ENCODE measurements at regions not wholly inside any gene's neighbourhood (a gene's known extent, or its start where the extent isn't known, plus 50 kb on each side); places are given as distances from the start of the nearest gene placed in this dataset.
"Not testable (repeated sequence)": the region's sequence is repeated elsewhere in the genome, so short reads cannot be mapped to it uniquely, and the experiment has no call there.

GRCh38 chr2:109707281-109708147, 86.6 kb upstream of the RGPD5 start:
- TF ChIP-seq CTCF (conservative IDR thresholded peaks at IDR 0.05) (no peak), ZFX (IDR thresholded peaks at IDR 0.05) (no peak)
- H3K27ac ChIP-seq: no peak overlapping the region

DNA sequence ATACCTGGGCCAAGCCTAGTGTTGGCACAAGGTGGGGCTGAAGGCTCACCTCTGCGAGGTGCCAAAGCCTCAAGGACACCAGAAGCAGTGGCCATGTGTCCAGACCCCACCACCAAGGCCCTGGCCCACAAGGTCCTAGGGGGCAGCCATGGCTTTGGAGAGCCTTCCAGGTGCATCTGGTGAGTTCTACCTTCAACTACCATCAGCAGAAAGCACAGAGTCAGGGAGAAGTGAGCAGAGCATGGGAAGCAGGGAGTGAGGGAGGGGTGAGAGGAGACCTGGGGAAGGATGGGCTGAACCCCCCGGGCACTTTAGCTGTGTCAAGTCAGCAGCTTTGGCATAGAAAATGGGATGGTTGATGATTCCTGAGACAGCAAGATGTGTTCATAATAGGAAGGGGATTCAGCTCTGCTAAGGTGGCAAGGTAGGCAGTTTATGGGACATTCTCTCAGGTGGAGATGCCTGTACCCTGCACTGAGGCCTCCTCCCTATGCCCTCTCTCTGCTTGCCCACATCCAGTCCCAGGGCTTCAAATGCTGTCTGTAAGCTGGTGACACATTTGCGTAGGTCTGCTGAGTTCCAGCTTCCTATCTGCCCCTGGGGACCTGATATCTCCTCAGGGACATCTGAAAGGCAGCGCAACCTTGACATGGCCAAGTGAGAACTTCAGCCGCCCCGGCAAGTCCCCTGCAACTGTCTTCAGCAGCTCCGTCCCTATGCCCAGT, 83.4 kb upstream of the RGPD5 start:
- TF ChIP-seq ZFX (IDR thresholded peaks at IDR 0.05): no peak
- no peak for TF ChIP-seq CTCF (conservative IDR thresholded peaks at IDR 0.05)
- no peak overlapping the region for H3K27ac ChIP-seq

DNA sequence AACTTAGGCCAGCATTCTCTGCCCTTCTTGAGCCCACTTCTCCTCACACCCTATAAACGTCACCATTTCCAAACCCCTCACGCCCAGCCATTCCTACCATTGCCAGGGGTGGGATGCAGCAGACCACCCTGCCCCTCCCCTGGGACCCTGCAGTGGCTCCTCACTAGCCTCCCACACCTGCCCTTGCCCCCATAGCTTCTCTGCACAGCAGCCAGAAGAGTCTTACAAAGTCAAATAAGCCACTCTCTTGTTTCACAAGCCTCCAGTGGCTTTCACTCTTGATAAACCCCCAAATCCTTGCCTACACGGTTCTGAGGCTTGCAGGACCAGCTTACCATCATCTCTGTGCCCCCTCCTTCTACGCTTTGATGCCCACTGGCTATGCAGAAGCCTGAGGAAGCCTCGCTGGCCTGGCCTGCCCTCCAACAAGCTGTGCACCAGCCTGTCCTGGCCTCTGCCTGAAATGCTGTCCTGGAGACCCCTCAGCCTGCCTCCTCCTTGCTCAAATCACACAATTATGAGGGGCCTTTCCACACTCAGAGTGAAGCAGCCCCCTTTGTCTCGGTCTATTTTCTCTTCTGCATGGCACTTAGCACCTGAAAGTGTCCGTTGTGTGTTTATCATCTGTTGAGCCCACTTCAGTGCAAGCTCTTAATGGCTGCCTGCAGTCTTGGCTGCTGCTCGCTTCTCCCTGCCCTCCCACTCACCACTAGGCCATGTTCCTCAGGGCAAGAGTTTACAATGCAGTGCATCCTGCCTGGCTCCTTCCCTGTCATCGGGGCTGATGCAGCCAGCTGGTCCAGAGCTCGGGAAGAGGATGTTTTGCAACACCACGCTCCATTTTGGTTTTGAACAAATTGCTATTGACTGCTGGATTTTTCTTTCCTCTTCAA, 82.6 kb upstream of the RGPD5 start:
- TF ChIP-seq ZFX (IDR thresholded peaks at IDR 0.05) (no peak), CTCF (conservative IDR thresholded peaks at IDR 0.05) (no peak)
- H3K27ac ChIP-seq: no peak overlapping the region

- no peak for TF ChIP-seq CTCF (conservative IDR thresholded peaks at IDR 0.05)
- no peak overlapping the region for H3K27ac ChIP-seq
Observed at GRCh38 chr2:109712123-109712449, 82.0 kb upstream of the RGPD5 start.

GRCh38 chr2:109712746-109713145, 81.4 kb upstream of the RGPD5 start:
- H3K27ac ChIP-seq: no peak overlapping the region
- TF ChIP-seq CTCF (conservative IDR thresholded peaks at IDR 0.05) (no peak), ZFX (IDR thresholded peaks at IDR 0.05) (no peak)

GRCh38 chr2:109715313-109715805, 78.7 kb upstream of the RGPD5 start:
- H3K27ac ChIP-seq: no peak overlapping the region
- no peak; the same call in 1 of the 2 replicates for TF ChIP-seq CTCF (conservative IDR thresholded peaks at IDR 0.05)
- TF ChIP-seq ZFX (IDR thresholded peaks at IDR 0.05): no peak

DNA sequence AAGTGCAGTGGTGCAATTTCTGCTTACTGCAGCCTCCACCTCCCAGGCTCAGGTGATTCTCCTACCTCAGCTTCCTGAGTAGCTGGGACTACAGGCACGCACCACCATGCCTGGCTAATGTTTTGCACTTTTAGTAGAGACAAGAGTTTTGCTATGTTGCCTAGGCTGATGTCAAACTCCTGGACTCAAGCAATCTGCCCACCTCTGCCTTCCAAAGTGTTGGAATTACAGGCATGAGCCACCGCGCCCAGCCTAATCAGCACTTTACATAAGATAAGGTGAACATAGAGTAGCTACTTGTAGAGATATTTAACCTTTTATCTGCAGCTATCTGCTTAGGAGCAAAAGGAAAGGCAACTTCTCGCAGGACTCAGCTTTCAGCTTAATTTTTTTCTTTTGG, 77.5 kb upstream of the RGPD5 start:
- H3K27ac ChIP-seq: not testable (repeated sequence)

All from C4-2B (cell line).